NB4 (cell line): ENCODE measurements at regions not wholly inside any gene's neighbourhood (a gene's known extent, or its start where the extent isn't known, plus 50 kb on each side); places are given as distances from the start of the nearest gene placed in this dataset.

Experiments used
- DNase-seq: peaks from one replicate; pipeline ENCODE4 v3.0.0; 2010; ENCODE audit warnings: low read depth
- H3K4me3 ChIP-seq: one replicate; pipeline ENCODE4 v1.5.1; 2011; ENCODE audit warnings: mild to moderate bottlenecking, low read depth, low read length, moderate library complexity
- MYC ChIP-seq: IDR thresholded peaks from 2 replicates; pipeline ENCODE4 v1.6.1; 2011; ENCODE audit warnings: low read depth, low read length
- POLR2A ChIP-seq: IDR thresholded peaks from 2 replicates; pipeline ENCODE4 v1.6.1; 2011; ENCODE audit warnings: mild to moderate bottlenecking; ENCODE audit not compliant: insufficient read length; ENCODE audit errors: extremely low read depth
- TF ChIP-seq, protein P1 (sequence below): IDR thresholded peaks from 2 replicates; pipeline ENCODE4 v1.6.1; 2011; ENCODE audit warnings: low read depth, low read length
- TF ChIP-seq, protein P2 (sequence below): IDR thresholded peaks from one replicate; pipeline ENCODE4 v1.5.1; 2012; ENCODE audit warnings: low read depth, low read length

DNA sequence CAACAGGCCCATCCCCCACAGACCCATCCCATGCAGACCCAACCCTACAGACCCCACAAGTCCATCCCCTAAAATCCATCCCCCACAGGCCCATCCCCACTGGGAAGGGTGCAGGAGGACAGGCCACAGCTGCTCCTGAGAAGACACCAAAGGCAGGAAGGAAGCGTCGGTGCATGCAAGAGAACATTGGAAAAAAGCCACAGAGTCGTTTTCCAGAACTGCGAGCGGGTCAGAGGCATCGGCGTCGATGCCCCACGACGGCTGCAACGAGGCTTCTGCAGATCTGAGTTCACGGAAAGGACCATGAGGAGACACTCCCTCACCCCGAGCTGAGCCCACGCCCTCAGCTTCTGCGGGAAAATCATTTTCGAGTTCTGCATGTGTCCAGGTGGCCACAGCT is 59.6 kb upstream of the GALNT9 start:
- DNase-seq = no peak
- TF ChIP-seq, protein P1, sequence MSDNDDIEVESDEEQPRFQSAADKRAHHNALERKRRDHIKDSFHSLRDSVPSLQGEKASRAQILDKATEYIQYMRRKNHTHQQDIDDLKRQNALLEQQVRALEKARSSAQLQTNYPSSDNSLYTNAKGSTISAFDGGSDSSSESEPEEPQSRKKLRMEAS = no peak
- TF ChIP-seq MYC (no peak), POLR2A (no peak)
- no peak overlapping the region for H3K4me3 ChIP-seq

DNA sequence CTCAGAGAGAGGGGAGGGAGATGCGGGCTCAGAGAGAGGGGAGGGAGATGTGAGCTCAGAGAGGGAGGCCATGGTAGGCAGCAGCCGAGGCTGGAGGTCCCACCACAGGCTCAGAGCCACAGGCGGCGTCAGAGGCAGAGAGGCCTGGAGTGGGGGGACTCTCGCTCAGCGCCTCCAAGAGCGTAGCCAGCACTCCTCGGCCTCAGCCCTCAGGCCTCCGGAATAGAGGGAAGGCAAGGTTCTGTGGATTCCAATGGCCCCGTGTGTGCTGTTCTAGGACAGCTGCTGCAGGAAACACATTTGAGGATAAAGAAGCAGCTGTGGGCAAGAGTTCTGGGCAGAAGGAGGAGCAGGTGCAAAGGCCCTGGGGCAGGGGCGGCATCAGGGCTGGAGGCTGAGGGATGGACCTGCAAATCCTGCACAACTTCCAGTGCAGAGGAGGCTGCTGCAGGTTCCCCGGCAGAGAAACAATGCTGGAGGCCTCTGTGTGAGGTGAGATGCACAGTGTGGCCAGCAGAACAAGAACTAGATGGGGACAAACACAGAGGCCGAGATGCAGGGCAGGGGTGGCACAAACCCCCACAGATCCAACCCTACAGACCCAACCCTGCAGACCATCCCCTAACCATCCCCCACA is 59.1 kb upstream of the GALNT9 start:
- no peak overlapping the region for H3K4me3 ChIP-seq
- TF ChIP-seq MYC (no peak), POLR2A (no peak)
- TF ChIP-seq, protein P1 = no peak
- TF ChIP-seq, protein P2, sequence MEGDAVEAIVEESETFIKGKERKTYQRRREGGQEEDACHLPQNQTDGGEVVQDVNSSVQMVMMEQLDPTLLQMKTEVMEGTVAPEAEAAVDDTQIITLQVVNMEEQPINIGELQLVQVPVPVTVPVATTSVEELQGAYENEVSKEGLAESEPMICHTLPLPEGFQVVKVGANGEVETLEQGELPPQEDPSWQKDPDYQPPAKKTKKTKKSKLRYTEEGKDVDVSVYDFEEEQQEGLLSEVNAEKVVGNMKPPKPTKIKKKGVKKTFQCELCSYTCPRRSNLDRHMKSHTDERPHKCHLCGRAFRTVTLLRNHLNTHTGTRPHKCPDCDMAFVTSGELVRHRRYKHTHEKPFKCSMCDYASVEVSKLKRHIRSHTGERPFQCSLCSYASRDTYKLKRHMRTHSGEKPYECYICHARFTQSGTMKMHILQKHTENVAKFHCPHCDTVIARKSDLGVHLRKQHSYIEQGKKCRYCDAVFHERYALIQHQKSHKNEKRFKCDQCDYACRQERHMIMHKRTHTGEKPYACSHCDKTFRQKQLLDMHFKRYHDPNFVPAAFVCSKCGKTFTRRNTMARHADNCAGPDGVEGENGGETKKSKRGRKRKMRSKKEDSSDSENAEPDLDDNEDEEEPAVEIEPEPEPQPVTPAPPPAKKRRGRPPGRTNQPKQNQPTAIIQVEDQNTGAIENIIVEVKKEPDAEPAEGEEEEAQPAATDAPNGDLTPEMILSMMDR = no peak
- no peak for DNase-seq

DNA sequence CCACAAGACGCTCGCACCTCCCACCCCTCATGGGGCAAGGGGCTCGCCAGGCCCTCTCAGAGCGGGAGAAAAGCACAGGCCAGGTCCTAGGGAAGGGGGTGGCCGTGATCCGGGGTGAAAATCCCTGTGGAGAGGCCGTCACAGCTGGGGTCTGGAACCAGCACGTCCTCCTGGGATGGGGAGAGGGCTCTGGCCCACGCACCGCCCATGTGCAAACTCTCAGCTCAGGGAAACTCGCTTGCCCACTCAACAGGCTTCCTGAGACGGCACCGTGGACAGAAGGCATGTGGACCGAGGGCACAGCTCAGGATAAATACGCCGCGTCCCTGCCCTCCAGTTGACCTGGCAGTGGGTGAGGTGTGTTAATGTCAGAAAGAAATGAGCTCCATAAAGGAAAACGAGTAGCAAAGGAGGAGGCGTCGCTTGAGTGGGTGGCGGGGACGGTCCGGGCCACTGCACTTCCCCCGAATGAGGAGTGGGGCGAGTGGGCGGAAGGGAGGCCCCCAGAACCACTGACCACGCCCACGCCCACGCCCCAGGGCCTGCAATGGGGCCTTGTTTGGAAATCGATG is 57.6 kb upstream of the GALNT9 start:
- no peak for DNase-seq
- TF ChIP-seq MYC = no peak
- no peak for TF ChIP-seq POLR2A
- TF ChIP-seq, protein P2 = no peak
- TF ChIP-seq, protein P1 = no peak
- no peak overlapping the region for H3K4me3 ChIP-seq

DNA sequence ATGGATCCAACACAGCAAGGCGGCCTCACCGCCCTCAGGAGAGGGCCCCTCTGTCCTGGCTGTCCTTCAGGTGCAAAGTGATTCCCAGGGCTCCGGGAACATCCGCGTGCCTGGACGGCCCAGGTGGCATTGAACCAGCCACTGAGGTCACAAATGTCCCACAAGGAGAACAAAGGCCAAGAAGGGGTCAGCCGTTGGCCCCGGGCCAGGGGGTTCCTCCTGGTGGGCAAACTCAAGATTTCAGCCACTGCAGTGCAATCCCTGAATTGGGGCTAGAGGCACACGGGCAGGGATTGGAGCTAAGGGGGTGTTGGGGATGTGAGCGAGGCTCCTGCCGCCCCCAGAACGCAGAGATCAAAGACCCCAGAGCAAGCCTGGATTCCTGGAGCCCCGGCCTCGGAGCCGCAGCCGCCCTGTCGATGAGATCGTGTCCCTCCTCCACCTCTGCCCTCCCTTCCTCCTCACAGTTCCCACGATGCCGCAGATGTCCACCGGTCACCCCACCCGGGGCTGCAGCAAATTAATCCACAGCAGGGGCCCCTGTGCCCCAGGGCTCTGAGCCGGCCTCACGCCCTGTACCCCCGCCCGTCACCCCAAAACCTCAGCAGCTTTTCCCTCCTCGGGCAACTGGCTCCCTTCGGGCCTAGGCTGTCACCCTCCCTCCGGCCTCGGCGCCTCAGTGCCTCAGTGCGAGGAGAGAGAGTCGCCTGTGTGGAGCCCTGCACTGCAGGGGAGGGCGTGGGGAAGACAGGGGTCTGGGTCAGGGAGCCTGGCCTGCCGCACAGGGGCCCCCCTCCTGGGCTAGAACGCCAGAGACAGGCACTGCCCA is 56.7 kb upstream of the GALNT9 start:
- TF ChIP-seq, protein P1 = no peak
- TF ChIP-seq POLR2A = no peak
- TF ChIP-seq, protein P2 = no peak
- TF ChIP-seq MYC = no peak
- no peak for DNase-seq

DNA sequence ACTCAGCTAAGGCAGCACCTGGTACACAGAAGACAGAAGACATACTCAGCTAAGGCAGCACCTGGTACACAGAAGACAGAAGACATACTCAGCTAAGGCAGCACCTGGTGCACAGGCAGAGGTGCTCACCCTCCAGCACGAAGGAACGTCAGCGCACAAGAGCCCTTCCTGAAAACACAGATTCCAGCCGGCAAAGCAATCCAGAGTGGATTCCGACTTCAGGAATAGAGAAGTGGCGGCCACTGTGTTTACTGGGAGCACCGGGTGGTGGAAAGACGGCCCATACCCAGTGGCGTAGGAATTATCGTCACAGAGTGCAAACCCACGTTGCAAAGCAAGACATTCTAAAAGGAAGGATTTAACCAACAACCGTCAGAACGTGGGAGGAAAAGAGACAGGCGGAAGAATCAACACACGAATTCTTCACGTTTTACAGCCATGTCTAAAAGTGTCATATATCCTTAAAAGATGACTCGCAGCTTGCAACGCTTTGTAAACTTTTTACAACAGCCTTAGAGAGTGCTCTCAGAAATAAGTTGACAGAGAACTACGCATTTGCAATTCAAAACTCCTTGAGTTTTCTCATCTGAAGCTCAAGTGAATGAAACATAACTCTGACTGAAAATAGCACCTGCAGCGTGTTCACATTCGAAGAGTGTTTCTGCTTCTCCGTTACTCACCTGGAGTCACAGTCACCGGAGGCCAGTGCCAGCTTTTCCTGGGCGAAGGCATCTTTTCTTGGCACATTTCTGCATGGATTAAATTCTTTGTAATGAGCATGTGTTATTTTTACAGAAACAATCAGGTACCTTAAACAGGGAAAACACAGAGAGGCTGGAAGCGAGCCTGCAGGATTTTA is 55.8 kb upstream of the GALNT9 start:
- TF ChIP-seq, protein P1 = peak; percentile 13; the same call in 1 of the 2 replicates
- TF ChIP-seq, protein P2 = no peak
- no peak for TF ChIP-seq POLR2A
- DNase-seq = peak; percentile 27
- H3K4me3 ChIP-seq = no peak overlapping the region

More for the DNA sequence above, 56.7 kb upstream of the GALNT9 start:
- no peak overlapping the region for H3K4me3 ChIP-seq
